DMS79 (cell line): ENCODE measurements at regions not wholly inside any gene's neighbourhood (a gene's known extent, or its start where the extent isn't known, plus 50 kb on each side); places are given as distances from the start of the nearest gene placed in this dataset.
"Not testable (repeated sequence)": the region's sequence is repeated elsewhere in the genome, so short reads cannot be mapped to it uniquely, and the experiment has no call there.

Source experiments
- DNase-seq: peaks from one replicate; lab custom pipeline; 2025; lab: John Stamatoyannopoulos, UW

DNA sequence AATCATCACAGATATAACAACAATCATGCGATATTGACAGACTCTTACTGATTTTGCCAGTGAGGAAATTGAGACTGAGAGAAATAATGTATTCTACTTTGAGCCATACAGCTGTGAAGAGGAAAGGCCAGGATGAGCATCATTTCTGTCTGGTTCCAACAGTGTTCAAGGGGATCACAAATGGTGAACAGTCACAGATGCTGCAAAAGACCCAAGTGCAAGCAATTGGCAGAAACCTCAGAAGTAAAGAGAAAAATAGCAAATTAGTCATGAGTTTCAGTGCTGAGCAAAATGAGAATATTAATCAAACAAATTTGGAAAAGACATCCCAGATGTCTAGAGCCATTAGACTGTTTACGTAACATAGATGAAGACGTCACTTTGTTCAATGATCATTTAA, 114.1 kb downstream of the RAB38 start:
- DNase-seq, result no peak

- no peak for DNase-seq
Observed at GRCh38 chr11:88059326-88059725, 115.9 kb downstream of the RAB38 start.

- DNase-seq, result no peak
Observed at GRCh38 chr11:88051396-88051795, 123.8 kb downstream of the RAB38 start.

DNA sequence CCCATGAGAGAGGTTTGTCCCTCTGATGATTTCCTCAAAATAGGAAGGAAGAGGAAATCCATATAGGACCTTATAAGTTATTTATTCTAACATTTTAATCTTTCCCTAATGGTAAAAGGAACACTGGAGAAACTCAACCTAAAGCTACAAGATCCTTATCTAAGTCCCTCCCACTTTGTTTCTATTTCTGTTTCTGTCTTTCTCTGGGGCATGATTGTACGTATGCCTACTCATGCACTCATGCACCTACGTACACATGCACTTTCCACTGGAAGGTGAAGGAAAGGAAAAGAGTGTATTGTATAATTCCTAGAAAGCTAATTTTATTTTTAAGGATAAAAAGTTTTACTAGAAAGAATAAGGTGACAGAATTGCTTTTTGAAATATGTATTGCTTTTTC, 125.0 kb downstream of the RAB38 start:
- no peak for DNase-seq

DNA sequence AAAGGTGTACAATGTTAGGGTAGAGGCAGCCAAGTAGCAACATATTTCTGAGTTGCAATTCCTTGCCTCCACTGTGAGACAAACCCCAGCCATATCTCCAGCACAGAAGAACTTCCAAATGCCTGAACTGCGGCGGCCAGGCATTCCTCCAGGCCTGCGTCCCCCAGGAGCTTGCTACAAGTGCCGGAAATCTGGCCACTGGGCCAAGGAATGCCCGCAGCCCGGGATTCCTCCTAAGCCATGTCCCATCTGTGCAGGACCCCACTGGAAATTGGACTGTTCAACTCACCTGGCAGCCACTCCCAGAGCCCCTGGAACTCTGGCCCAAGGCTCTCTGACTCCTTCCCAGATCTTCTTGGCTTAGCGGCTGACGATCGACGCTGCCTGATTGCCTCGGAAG, 130.0 kb downstream of the RAB38 start:
- not testable (repeated sequence) for DNase-seq

DNA sequence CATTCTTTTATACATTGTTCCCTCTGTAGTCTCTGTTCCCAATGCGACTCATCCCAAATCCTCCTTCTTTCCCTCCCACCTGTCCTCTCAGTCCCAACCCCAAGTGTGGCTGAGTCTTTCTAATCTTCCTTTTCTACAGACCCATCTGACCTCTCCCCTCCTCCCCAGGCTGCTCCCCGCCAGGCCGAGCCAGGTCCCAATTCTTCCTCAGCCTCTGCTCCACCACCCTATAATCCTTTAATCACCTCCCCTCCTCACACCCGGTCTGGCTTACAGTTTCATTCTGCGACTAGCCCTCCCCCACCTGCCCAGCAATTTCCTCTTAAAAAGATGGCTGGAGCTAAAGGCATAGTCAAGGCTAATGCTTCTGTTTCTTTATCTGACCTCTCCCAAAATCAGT, 130.6 kb downstream of the RAB38 start:
- DNase-seq, result not testable (repeated sequence)

DNA sequence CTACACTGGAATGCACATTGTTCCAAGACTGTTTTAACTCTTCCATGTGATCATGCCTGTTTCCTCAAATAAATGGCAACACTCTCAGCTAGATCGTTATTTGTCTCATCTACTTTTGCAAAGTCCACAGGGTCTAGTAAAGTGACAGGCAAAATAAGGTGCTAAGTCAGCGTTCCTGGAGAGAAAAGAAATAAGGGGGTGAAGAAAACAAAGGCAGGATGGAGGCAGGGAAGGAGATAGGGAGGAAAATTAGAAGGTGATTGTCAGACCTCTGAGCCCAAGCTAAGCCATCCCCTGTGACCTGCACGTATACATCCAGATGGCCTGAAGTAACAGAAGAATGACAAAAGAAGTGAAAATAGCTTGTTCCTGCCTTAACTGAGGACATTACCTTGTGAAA, 132.1 kb downstream of the RAB38 start:
- DNase-seq, result no peak

DNA sequence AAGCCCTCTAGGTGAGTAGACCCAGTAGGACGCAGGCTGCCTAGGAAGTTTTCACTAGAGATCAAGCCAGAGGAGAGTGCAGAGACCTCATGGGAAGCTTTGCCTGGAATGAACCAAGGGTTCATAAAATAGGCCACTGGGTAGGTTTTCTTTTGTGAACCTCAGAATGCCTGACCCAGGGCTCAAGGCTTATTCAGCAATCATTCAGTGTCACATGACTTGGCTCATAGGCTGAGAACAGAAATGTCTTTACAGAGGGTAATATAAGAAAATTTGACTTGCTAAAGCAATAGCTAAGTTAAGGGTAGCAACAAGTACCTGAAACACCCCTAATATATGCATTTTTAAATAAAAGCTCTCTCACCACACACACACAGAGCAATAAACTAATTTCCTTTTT, 132.6 kb downstream of the RAB38 start:
- no peak for DNase-seq

- DNase-seq, result no peak
Observed at GRCh38 chr11:88042238-88042637, 133.0 kb downstream of the RAB38 start.

DNA sequence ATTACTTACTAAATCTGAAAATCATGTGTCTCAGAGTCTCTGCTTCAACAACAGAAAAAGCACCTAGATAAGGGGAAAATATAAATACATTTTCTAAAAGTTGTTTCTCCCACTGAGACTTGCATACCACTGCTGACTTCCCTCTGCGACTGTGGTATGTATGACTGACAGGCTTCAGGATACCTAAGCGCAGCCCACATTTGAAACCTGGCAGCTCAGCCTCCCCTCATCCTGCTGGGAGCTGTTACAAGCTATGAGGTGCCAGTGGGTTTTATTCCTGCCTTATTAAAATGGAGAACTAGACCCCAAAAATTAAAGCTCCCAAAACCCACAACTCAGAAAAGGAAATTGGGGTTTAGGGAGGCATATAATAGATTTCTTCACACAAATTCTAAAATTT, 133.6 kb downstream of the RAB38 start:
- DNase-seq, result no peak

DNA sequence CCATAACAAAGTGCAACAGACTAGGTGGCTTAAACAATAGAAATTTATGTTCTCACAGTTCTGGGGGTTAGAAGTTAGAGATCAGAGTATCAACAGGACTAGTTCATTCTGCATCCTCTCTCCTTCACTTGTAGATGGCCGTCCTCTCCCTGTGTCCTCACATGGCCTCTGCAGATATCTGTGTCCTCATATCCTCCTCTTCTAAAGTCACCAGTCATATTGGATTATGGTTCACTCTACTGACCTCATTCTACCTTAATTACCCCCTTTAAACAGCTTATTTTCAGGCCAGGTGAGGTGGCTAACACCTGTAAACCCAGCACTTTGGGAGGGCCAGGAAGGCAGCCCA, 135.1 kb downstream of the RAB38 start:
- DNase-seq, result no peak

DNA sequence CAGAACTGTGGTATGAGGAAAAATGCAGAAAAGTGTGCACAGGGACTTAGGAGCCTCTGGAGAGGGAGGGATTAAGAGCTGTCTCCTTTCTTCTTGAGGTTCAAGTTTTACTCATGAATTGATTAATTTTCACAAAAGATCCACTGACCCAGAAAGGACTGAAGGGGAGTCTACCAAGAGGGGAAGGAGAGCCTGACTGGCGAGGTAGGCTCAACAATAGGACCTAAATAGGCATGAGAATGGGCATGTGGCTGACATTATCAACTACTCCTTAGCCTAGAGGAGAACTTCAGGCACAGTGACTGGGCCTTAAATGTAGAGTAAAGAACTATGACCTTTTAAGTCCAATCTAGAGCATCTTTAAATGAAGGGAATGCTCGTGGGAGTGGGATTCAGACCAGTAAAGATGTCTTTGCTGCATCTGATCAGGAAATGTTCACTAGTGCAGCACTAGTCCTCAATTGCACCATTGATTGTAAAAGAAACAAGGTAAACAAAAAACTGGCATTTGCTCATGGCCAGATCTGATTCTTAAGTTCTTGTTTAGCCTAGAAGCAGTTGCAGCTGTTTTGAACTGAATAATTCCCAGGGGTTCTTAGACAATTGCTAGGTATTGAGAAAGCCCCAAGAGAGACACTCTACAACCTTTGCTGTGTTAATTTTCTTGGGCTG, 135.6 kb downstream of the RAB38 start:
- DNase-seq, result no peak

GRCh38 chr11:88038063-88038462, 137.2 kb downstream of the RAB38 start:
- DNase-seq, result no peak

GRCh38 chr11:88036701-88037100, 138.5 kb downstream of the RAB38 start:
- DNase-seq, result no peak

DNA sequence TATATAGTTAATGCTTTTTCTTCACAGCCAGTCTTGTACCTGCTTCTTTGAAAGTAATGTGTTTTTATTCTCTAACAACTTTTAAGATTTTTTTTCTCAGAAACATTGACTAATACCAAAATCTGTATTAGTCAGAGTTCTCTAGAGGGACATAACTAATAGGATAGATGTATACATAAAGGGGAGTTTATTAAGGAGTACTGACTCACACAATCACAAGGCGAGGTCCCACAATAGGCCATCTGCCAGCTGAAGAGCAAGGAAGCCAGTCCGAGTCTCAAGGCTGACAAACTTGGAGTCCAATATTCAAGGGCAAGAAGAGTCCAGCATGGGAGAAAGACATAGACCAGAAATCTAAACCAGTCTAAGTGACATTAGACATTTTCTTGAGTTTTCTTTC, 140.0 kb downstream of the RAB38 start:
- no peak for DNase-seq

GRCh38 chr11:88017666-88018065, 157.6 kb downstream of the RAB38 start:
- no peak for DNase-seq

- no peak for DNase-seq
Observed at GRCh38 chr11:88016392-88017170, 158.7 kb downstream of the RAB38 start.

DNA sequence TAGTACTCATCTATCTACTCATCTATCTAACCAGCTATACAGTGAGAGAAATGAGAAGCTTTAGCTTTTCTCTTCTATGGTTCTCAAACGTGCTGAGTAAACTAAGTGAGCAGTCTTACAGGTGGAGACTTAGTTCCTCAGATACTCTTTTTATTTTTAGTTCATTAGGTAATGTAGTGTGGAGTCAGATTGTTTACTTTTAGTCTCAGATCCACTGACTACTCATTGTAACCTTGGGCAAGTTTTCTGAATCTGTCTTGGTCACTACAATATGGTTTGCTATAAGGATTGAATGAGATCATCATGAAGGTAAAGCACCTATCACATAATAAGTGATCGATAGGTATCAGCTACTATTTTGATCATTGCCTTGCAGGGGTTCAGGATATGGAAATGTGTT, 160.1 kb downstream of the RAB38 start:
- no peak for DNase-seq

DNA sequence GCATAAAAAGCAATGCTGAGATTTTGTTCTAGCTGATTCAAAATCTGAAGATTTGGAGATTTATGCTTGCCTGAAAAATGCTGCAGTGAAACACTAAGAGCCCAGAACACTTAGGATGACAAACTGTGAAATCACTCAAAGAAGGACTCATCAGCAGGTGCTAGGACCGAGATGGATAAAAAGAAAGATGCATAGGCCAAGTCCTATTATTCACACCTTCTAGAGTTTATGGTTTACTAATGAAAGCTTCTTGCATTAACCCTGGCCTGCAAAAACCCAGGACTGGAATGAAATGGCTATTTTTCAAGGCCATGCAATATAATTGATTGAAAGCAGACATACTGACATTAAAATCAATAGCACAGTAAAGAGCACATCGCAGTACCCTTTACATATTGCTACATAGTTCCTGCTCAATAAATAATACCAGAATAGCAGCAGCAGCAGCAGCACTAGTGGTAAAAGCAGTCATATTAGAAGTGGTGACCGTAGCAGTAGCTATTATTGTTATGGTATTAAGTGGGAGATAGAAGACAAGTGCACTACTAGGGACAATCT, 161.7 kb downstream of the RAB38 start:
- no peak for DNase-seq

GRCh38 chr11:88012456-88012855, 162.8 kb downstream of the RAB38 start:
- DNase-seq, result no peak

- DNase-seq, result no peak
Observed at GRCh38 chr11:87976009-87976408, 199.2 kb downstream of the RAB38 start.

DNA sequence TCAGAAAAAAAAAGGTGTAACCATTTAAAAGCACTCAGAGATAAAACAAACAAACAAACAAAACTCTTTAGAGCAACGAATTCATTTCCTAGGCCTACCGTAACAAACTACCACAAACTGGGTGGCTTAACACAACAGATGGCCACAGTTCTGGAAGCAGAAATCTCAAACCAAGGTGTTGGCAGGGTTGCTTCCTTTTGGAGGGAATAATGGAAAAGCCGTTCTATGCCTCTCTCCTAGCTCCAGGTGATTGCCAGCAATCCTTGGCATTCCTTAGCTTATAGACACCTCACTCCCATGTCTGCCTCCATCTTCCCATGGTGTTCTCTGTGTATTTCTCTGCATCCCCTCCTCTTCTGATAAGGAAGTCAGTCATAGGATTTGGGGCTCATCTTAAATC, 200.4 kb downstream of the RAB38 start:
- no peak for DNase-seq

- DNase-seq, result no peak
Observed at GRCh38 chr11:87972133-87972532, 203.1 kb downstream of the RAB38 start.

DNA sequence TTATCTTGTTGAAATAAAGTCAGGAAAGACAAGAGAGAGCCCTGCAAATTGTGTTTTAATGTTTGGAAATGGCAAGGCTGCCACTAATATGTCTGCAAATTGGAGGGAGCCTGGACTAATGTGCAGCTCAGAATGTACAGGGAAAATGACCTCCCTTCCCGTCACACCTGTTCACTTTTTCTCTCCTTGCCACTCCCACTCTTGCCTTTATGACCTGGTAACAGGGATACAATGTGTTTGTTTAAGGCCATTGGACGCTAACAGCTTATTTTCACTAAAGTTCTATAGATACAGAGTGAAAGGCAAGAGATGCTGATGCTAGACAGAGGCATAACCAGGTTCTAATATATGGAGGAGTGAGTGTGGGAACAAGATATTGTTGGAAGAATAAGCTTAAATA, 203.9 kb downstream of the RAB38 start:
- no peak for DNase-seq
